ENCODE measurements at regions not wholly inside any gene's neighbourhood (a gene's known extent, or its start where the extent isn't known, plus 50 kb on each side); places are given as distances from the start of the nearest gene placed in this dataset.

DNA sequence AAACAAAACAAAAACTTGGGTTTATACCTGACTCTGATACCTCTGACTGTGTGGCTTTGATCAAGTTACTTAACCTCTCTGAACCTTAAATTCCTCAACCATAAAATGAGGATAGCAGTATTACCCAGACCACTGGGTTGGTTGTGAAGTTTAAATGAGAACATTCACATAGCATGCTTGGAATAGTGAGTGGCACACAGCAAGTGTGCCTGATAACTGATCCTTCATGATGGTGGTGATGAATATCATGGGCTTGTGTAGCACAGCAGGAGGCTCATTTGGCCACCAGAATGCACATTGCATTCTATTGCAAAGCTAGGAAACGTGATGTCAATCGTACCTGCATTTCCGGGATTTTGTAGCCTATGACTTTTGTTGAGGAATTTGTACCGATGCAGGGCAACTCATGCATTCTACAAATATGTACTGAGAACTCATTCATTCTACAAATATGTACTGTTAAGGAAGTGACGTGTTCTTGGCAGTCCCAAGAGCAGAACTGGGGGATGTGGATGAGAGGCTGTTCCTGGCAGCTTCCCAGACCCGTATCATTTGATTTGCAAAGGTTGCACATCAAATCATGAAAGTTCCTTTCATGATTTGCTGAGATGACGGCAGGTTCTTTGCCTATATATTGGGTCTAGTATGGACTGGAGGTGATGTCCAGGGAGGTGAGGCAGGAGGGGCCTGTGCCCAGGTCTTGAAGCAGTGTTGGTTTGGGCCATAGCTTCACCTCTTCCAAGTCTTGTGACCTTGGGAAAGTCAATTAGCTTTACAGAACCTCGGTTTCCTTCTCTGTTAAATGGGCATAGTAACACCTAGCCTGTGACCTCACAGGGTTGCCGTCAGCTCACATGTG is 94.6 kb upstream of the SMNDC1 start:
- TF ChIP-seq EZH2 (IDR thresholded peaks at IDR 0.05; ENCODE audit: insufficient read depth, poor library complexity, severe bottlenecking) (no peak), EZH2phosphoT487 (IDR thresholded peaks at IDR 0.05; ENCODE audit: insufficient read depth, low read depth) (no peak)

Data from GM23248 (cell line).